ENCODE measurements at regions not wholly inside any gene's neighbourhood (a gene's known extent, or its start where the extent isn't known, plus 50 kb on each side); places are given as distances from the start of the nearest gene placed in this dataset.

DNA sequence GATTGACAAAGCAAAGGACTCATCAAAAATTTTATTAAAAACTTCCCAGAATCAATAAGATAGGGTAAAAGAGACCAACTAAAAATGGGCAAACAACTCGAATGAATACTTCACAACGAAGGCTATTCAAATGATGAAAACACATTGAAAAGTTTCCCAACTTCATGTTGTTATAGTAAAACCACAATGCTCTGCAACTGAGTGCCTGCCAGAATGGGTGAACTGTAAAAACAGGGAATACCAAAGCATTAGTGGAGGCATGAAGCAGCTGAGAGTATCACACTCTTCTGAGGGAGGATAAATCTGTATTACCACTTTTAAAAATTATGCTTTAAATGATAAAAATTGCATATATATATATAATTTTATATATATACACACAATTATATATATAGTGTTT lies 1214.7 kb downstream of the SORCS3 start:
- no peak for DNase-seq

DNA sequence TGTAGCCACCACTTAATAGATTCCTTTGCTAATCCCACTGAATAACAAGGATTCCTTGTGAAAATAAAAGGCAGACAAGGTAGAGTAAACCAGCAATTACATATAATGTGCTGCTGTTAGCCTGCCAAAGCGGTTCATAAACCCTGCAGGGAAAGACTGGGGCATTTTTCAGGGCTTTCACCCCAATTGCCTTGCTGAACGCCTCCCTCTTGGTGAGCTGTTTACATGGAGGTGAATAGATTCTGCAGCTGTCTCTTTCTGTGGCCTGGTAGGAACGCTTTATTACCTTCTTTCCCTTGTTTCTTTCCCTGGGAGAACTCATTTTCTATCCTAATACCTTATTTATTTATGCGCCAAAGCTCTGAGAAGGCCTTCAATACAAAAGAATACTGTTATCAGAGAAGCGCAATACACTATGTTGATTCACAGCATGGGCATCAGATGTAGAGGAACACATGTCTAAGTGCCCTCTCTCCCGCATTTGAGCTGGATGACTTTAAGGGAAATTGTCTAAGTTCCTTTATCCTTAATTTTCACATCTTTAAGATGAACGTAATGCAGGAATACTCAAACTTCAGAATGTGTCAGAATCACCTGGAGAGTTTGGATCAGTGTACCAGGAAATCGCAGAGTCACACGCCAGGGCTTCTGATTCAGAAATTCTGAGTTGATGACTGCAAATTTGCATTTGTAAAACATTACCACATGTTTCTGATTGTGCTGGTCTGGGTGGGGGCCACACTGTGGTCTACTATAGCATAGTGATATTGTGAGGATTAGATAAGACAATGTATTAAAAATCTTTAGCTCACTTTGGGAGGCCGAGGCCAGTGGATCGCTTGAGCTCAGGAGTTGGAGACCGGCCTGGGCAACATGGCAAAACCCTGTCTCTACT lies 1203.8 kb downstream of the SORCS3 start:
- DNase-seq, result no peak

DNA sequence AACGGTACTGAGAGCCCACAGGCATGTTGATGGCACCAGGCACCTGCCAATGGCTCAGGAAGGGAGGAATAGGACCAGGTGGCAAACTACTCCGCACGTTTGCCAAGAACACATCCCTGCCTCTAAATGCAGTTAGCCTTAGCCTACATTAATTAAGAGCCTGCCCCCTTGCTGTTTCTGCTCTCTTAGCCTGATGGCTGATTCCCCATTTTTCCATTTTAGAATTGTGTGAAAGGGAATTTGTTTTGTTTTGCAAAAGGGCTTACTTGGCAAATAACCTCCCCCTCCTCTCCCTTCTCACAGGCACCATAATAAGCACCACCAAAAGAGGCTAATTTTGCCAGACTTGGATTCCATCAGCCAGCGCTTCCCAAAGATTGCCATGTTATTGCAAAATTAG lies 1203.2 kb downstream of the SORCS3 start:
- no peak for DNase-seq

DNA sequence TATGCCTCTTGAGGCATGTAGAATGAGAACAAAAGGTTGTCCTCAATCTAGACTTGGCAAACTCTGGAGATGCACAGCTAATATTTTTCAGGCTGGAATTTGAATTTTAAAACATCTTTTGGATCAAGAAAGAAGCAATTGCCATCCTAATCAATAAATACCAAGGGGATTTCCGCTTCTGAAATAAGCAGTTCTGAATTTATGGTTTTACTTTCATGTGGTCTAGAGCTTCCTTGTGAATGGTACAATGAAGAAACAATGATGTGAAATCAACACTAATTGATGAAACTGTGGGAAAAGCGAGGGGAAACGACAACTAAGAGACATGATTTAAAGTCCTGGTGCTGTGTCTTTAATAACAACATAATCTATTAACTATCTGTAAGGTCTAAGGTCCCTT lies 1202.7 kb downstream of the SORCS3 start:
- no peak for DNase-seq

DNA sequence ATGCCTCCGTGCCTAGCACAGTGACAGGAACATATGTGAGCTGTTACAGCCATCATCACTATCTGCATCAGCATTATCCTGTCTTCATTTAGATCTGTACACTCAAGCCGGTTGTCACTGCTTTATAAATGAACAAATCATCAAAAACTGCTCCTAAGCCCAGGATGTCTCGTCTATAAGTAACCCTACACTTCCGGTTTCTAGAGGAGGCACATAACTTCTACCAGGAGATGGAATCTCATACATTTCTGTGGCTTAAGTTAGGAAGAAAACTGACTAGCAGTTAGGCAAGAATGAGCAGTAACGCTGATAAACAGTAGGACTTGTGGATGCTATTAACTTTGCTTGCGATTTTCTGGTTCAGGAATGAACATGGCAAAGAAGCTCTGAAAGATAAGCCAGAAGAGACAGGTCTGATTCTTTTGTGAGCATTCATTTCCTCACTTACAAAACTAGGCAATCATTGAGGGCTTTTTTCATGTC lies 1199.2 kb downstream of the SORCS3 start:
- no peak for DNase-seq

DNA sequence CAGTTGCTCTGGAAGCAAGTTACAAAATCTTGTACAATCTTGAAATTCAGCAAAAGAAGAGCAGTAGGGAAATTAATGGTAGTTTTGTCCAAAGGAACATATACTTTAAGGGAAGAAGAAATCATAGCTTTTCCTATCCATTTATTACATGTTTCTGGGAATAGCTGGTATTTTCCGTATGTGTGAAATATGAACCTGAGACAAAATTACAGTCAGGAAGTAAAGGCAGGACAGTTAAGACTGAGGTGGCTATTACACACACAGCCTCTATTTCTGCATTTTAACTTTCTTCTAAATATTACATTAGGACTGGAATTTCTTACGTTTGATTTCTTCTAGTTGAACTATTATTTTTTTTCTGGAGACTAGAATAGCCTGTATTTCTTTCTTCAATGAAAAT lies 1197.3 kb downstream of the SORCS3 start:
- no peak for DNase-seq

DNA sequence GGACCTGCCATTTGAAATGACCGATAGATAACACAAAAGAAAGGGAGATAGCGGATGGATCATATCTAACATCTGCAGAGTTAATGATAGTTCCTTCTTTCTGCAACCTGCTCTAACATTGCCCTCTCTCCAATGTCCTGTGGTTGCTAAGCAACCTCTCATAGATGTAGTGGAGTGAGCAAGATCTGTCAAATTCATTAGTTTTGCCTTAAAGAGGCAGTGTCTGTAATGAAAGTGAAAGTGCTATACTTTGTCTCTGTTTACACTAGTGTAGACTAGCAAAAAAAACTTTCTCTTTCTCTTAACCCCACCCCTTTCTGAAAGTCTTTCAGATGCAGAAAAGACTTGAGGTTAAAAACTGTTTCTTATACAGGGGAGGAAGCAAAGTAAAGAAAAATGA lies 1196.9 kb downstream of the SORCS3 start:
- no peak for DNase-seq

DNA sequence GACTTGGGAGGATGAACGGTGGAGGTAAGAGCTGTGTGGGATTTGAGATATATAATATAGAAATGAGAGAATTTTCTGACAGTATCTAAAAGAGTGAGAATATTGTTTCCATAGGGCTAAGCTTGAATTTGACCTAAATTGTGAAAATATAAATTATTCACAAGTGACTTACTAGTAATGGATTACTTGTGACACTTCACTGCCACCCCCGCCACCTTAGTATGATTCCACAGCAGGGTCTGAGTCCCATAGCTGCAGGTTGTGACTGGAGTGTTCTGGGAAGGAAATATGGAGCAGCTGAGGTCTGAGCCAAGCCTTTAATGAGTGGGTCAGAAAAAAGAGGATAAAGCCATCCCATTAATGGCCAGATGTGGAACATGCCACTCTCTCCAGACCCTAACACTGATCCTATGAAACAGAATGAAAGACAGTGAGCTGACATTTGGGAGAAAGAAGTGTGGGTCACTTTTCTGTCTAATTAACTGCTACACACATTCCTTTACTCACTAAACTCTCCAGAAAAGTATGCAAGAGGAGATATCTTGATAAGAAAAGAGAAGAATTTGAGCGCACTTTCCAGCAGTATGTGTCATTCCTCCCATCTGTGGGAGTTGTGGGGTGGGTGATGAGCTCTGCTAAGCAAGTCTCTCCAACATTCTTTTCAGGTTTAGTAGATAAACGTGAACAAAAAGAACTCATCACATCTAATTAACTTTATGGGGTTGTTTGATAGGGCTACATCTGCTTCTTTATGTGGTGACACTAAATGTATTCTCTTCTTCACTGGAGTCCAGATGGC lies 1193.4 kb downstream of the SORCS3 start:
- DNase-seq, result no peak

DNA sequence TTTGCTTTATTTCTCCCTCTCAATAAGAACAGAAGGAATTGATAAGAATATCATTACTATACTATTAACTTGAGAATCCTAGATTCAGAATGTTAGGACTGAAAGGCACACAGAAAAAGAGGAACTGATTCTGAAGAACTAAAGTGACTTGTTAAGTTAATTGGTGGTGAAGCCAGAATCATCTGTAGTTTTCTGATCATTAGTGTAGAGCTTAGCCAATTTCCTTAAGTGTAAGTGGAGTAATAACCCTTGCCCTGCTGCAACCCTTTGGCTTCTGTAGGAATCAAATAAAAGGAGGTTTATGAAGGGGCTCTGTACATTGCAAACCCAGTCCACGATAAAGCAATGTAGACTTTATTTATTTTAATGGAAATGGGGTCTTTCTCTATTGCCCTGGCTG lies 1186.0 kb downstream of the SORCS3 start:
- DNase-seq, result no peak

DNA sequence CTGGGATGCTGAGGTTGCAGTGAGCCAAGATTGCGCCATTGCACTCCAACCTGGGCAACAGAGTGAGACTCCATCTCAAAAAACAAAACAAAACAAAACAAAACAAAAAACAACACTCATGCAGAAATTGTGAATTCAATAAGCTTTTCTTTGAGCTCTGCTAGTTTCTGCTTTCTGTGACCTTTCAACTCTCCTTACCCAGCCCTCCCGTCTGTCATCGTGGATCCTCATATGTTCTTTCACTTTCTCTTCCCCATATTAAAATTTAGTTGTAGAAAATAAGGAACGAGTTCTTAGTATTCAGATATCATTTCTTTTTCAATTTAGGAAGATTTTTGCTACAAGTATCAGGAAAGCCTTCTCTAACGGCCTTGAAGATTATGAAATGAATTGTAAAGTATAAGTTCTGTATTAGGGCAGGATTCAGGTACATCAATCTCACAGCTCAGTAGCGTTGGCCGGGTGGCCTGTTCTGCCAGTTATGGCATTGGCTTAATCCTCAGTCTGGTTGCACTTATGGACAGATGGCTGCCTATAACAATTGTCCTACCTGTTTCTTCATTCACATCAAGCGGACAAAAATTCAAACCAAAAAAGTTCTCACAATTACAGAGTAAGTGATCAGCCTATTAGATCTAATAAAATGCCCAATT lies 1167.0 kb downstream of the SORCS3 start:
- DNase-seq, result no peak

DNA sequence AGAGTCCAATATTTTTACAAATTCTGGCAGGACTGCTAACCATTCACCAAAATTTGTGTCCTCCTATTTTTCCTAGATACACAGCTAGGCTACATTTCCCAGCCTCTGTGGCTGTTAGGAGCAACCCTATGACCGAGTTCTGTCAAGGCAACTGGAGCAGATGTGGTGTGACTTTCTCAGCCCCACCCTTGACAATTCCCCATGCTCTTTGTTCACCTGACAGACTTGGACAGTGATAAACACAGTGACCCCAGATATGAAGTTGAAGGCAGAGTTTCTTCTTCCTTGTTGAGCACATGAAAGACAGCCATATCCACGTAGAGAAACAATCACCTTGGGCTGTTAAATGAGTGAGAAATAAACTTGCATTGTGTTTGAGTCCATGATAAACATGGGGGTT lies 1162.1 kb downstream of the SORCS3 start:
- no peak for DNase-seq

DNA sequence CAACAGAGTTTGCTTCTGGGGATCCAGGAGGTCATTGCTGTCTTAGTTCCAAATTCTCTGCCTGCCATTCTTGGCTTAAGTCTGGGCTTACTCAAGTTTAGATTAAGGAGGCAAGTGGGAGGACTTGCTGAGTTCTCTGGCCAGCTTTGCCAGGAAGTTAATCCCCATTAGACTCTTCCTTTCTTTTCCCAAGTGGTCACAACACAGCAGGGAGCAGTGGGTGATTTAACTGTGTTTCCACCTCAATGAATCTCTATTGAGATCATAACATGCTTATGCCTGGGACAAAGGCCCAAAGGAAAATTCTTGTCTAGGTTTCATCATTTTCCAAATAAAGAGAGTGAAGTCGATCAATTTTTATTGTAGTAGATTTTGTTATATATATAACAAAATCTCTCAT lies 1159.6 kb downstream of the SORCS3 start:
- DNase-seq, result no peak

DNA sequence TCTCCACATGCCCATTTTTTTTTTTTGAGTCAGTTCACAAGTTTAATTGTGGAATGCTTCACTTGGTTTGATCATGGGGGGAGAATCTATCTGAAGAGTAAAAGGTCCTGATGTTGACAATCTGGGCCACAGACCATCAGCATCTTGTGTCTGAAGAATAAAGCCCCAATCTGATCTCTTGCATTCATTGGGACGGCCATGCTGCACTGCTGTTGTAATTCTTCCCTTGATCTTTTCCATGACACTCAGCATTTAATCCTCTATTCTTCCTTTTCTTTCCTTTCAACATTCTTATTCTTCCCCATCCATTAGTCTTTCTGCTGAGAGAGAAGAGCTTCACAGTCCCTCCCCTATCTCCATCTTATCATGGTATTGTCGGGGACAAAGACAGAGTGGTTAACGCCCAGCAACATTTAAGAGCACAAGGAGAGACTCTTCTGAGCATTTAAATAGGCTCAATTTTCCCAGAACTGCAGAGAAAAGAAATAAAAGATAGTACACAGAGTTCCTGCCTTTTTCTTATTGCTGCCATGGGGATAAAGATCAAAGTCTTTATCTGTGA lies 1157.3 kb downstream of the SORCS3 start:
- DNase-seq, result no peak

DNA sequence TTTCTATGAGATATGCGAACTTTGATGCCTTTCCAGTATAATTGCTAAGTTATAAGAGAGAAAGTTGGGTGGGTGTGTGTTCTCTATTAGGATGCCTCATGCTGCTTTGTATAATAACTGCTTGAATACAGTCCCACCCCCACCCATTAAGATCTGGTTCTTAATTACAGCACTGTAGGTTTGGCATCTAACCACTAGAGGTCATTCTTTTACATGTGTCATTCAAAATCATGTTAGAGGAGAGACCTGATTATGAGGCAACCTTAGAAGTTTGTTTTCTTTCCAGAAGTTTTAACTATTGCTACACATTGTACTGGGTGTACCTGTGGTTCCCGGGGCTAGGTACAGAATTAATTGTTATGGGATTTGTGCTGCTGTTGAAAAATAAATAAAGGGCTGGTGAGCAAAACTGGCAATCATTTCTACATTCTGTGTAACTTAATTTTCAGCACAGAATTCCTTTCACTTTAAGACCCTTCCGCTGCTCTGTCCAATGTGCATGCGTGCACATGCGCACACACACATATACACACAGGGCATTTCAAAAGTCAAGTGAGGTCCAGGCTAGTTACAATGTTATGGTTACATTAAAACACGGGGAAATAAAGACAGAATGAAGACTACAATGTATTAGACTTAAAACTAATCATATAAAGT lies 1156.3 kb downstream of the SORCS3 start:
- DNase-seq, result peak; percentile 32

DNA sequence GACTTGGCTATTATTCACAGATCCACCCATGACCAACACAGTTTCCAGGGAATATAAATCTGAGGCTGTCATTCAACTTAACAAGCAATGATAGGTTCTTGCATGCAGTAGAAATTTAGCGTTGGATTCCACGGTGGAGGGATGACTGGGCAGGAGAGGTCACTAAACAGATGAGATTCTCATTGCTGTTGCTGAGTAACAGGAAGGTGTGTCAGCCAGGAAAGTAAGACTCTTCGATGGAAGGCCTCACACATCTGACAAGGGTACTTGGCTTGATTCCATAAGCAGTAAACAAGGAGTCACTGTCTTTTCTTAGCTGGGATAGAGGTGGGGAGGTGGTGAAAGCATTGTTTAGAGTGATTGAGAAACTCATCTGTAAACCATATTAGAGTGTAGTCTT lies 1152.0 kb downstream of the SORCS3 start:
- no peak for DNase-seq

DNA sequence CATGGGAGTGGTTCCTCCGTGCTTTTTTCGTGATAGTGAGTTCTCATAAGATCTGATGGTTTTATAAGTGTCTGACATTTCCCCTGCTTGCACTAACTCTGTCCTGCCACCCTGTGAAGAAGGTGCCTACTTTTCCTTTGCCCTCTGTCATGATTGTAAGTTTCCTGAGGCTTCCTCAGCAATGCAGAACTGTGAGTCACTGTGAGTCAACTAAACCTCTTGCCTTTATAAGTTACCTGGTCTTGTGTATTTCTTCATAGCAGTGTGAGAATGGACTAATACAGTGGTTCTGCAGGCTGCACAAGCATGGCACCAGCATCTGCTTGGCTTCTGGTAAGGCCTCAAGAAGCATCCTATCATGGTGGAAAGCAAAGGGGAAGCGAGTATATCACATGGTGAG lies 1144.6 kb downstream of the SORCS3 start:
- DNase-seq, result no peak

DNA sequence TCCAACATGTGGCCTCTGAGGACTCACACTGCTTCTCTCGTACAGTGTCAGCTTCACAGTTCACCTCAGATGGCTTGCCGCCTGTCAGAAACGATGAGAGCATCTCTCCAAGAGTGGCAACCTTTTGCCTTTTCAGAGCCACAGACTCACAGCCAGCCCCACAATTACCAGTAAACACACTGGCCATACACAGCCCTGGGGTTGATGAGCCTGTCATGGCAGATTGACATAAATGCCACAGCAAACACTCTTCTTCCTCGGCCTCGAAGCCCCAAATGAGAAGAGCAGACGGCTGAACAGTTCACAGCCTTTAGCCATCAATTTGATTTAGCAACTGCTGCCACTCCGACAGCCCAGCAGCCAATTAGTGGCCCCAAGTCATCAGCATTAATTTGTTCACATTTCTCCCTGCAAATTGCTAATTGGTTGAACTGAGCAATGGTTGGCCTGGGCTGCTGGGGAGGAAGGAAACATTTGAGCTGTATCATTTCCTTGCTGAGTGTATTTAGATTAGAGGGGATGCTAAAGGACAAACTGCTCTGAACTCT lies 1142.9 kb downstream of the SORCS3 start:
- DNase-seq, result no peak

DNA sequence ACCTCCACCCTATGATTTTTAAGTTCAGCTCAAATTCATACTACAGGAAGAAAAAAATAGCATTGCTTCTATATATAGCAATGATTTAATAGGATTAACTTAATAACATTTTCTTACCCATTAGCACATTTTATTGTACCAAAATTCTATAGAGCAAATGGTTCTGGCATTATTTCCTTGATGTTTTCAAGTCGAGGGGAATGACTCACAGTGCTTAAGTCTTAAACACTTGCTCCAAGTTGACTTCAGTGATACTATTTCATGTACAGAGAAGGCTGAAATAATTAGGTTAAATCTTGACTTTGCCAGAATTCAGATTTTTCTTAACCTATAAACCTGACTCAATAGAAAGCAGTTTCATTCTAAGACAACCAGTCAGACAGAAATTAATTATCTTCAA lies 1133.8 kb downstream of the SORCS3 start:
- no peak for DNase-seq

DNA sequence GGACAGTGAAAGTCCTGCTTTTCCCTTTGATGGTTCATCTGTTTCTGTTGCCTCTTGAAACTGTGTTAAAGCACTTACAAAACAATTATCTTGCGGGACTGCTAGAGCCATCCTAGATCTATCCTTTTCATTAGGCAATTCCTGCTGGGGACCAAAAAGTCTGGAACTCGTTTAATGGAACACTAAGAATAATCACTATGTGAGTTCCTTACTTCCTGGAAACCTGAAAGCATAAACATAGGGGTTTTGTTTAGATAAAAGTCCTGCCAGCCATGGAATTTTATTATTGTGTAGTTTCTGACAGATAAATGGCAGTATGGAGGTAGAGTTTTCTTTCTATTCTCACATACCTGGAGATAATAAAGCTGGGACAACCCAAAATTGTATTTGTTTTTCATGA lies 1133.3 kb downstream of the SORCS3 start:
- DNase-seq, result no peak

DNA sequence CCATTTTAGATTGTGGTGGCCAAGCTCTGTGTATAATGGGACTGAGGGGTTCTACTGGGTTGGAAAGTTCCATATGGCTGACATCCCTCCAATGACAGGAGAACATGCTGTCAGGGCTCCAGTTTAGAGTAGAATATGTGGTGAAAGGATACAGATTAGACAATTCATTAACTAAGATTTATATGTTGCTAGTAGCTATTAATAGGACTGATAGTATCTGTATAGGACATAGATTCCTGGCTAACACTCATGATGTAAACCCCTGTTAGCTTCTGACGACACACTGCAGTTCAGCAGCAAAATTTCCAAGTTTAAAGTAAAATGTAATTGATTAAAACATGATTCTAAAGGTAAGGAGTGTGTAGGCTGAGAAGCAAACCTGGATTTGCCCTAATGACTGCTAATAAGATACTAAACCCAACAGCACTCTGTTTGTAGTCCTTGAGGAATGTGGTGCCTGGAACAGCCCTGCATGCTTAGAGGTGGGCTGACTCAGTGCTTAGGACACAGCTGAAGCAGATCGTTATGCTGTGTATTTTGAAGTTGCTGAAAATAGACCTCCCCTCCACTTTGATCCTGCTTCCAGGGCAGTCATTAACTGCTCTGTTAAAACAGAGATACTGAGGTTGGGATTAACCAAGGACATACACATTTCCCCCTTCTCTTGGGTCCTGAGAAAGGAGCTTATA lies 1129.6 kb downstream of the SORCS3 start:
- DNase-seq, result no peak

DNA sequence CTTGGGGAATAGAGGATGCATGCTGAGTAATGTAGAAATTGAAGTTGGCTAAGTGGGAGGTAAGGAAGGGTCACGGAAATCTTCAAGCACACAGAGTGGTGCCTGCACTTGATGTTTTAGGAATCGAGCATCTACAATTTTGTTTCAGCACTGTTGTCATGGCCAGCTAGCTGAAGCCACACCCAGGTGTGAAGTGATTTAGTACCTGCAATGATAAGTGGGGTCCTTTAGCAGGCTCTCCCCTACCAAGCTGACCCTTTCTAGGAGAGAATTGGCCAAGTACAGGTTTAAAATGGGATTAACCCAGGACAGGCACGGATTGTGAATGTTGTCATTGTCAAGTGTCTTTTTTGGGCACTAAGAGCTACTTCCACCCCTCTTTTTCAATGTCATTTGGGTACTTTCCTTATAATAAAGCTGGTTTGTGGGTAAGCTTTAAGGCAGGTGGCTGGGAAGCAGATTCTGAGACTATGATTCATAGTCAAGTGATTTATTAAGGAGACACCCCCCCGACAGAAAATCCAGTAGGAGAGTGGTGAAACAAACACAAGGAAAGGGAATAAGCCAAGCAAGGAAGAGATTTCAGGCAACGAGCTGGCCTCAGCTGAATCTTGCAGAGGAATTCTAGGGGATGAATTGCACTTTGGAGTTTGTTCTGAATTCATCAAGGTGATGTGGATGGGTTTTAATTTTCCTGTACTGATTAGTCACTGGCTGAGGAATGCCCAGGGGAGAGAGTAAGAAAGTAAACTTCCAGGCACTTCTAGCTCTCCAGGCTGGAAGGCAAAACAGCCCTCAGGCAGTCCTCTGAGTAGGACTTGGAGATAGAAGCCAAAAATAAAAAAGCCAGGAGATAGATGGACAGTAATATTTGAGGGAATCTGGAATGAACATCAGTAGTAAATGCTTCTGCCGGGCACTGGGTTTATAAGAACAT lies 1128.4 kb downstream of the SORCS3 start:
- DNase-seq, result no peak
